NT2/D1 (cell line): ENCODE measurements at regions not wholly inside any gene's neighbourhood (a gene's known extent, or its start where the extent isn't known, plus 50 kb on each side); places are given as distances from the start of the nearest gene placed in this dataset.

Experiments
- YY1 ChIP-seq: IDR thresholded peaks from 2 replicates; pipeline ENCODE4 v1.6.1; 2011; ENCODE audit not compliant: insufficient read length, insufficient read depth
- ZNF274 ChIP-seq: IDR thresholded peaks from 2 replicates; pipeline ENCODE4 v1.6.1; 2011; ENCODE audit warnings: mild to moderate bottlenecking, low read depth, low read length

DNA sequence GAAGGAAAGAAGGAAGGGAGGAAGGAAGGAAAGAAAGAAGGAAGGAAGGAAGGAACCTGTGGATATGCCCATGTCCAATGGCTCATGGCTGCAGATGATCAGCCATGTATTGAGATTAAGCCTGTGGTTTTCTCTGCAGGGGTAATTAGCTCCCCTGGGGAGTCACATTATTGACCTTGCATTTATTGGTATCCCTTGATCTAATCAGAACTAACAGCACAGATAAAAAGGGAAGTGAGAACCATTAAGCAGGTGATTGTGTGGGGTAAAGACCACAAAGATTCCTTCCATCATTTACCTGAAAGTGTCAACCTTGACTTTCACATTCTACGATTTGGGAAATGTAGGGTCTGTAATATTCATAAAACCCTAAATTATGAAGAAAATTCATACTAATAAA lies 390.7 kb downstream of the BRINP2 start:
- TF ChIP-seq YY1: no peak
- TF ChIP-seq ZNF274: no peak
